ENCODE measurements at regions not wholly inside any gene's neighbourhood (a gene's known extent, or its start where the extent isn't known, plus 50 kb on each side); places are given as distances from the start of the nearest gene placed in this dataset.

DNA sequence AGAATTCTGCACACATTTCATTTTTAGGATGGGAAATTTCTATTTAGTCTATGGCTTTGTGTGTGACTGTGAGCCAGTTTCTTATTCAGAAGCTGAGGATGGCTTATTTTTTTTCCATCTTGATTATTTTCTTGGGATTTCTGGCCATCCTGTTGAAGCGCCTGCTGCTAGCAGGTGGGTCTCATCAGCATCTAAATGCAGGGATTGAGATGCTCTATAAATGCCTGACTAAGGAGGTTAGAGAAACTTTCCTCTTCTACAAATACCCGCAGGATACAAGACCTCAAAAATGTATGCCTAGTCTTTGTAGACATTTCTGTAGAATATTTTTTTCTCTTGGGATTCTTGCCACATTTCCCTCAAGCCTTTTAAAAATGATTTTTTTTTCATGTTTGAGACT is 138.0 kb upstream of the CCN2 start:
- no peaks in the 10 kb centered on the region for H3K27me3 ChIP-seq (ENCODE audit: control insufficient read depth, extremely low read depth, insufficient read depth, low read length)
- H3K4me2 ChIP-seq (ENCODE audit: control insufficient read depth, extremely low read depth, insufficient read depth, low read depth, low read length), result no peak overlapping the region
- DNase-seq (ENCODE audit: low read depth, low spot score) (no peak), FAIRE-seq (no peak)
- no peak overlapping the region for H3K27ac ChIP-seq (ENCODE audit: control insufficient read depth, insufficient read depth, low read length)
- no peaks in the 10 kb centered on the region for H3K79me2 ChIP-seq (ENCODE audit: control insufficient read depth, insufficient read depth, low read length)
- H3K4me1 ChIP-seq (ENCODE audit: control insufficient read depth, extremely low read depth, insufficient read depth, low read length), result peaks cover 13% of the 10 kb centered on the region
- no peaks in the 10 kb centered on the region for H4K20me1 ChIP-seq (ENCODE audit: control insufficient read depth, extremely low read depth, insufficient read depth, low read length)
- no peak for TF ChIP-seq EZH2 (IDR thresholded peaks at IDR 0.05; ENCODE audit: low read length)
- TF ChIP-seq, protein P1, sequence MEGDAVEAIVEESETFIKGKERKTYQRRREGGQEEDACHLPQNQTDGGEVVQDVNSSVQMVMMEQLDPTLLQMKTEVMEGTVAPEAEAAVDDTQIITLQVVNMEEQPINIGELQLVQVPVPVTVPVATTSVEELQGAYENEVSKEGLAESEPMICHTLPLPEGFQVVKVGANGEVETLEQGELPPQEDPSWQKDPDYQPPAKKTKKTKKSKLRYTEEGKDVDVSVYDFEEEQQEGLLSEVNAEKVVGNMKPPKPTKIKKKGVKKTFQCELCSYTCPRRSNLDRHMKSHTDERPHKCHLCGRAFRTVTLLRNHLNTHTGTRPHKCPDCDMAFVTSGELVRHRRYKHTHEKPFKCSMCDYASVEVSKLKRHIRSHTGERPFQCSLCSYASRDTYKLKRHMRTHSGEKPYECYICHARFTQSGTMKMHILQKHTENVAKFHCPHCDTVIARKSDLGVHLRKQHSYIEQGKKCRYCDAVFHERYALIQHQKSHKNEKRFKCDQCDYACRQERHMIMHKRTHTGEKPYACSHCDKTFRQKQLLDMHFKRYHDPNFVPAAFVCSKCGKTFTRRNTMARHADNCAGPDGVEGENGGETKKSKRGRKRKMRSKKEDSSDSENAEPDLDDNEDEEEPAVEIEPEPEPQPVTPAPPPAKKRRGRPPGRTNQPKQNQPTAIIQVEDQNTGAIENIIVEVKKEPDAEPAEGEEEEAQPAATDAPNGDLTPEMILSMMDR (optimal IDR thresholded peaks at IDR 0.05 in 1 of 3, IDR thresholded peaks at IDR 0.05 in 1 of 3, conservative IDR thresholded peaks at IDR 0.05 in 1 of 3; ENCODE audit: extremely low read depth in 1 of 3, insufficient read depth in 2 of 3, low read length in 3 of 3), result no peak
- dilution Hi-C loops (cut with MboI; ENCODE audit: extremely low pct_ligation_motif_present, low sequenced_read_pairs), result no loop called here
- H3K36me3 ChIP-seq (ENCODE audit: control insufficient read depth in 2 of 2, extremely low read depth in 1 of 2, insufficient read depth in 2 of 2, low read length in 2 of 2), result no peaks in the 10 kb centered on the region
- H3K9me3 ChIP-seq (ENCODE audit: control insufficient read depth, low read depth, low read length), result no peaks in the 10 kb centered on the region
- H2AFZ ChIP-seq (ENCODE audit: control insufficient read depth, low read length), result no peak overlapping the region
- H3K9me1 ChIP-seq (ENCODE audit: control insufficient read depth, extremely low read depth, insufficient read depth, low read length), result no peaks in the 10 kb centered on the region
- no peak overlapping the region for H3K9ac ChIP-seq (ENCODE audit: control insufficient read depth, extremely low read depth, insufficient read depth, low read length)
- H3K4me3 ChIP-seq (ENCODE audit: control insufficient read depth in 2 of 3, extremely low read depth in 1 of 3, insufficient read depth in 2 of 3, low read depth in 1 of 3, low read length in 3 of 3), result no peak overlapping the region

DNA sequence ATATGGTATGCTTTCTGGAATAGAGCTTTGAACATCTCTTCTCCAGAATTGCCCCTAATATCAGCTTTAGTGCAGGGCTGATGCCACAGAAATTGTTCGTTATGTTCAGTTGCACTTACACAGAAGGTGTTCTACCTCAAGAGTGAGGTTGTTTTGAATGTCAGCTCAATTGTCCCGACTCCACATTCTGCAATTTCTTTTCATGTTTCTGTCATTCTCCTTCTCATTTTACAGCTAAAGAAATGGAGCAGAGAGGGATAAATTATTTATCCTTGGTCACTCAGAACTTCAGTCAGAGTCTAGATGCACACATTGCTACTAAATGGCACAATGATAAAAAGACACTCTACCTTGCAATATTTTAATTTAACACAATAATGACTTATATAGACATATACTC is 137.0 kb upstream of the CCN2 start:
- no peak overlapping the region for H3K27ac ChIP-seq (ENCODE audit: control insufficient read depth, insufficient read depth, low read length)
- no peaks in the 10 kb centered on the region for H3K9me3 ChIP-seq (ENCODE audit: control insufficient read depth, low read depth, low read length)
- no peaks in the 10 kb centered on the region for H3K9me1 ChIP-seq (ENCODE audit: control insufficient read depth, extremely low read depth, insufficient read depth, low read length)
- no peak overlapping the region for H3K4me3 ChIP-seq (ENCODE audit: control insufficient read depth in 2 of 3, extremely low read depth in 1 of 3, insufficient read depth in 2 of 3, low read depth in 1 of 3, low read length in 3 of 3)
- DNase-seq (ENCODE audit: low read depth, low spot score) (no peak), FAIRE-seq (no peak)
- peaks cover 17% of the 10 kb centered on the region for H3K4me1 ChIP-seq (ENCODE audit: control insufficient read depth, extremely low read depth, insufficient read depth, low read length)
- H2AFZ ChIP-seq (ENCODE audit: control insufficient read depth, low read length), result no peak overlapping the region
- H3K9ac ChIP-seq (ENCODE audit: control insufficient read depth, extremely low read depth, insufficient read depth, low read length), result no peak overlapping the region
- H3K36me3 ChIP-seq (ENCODE audit: control insufficient read depth in 2 of 2, extremely low read depth in 1 of 2, insufficient read depth in 2 of 2, low read length in 2 of 2), result no peaks in the 10 kb centered on the region
- no peaks in the 10 kb centered on the region for H3K27me3 ChIP-seq (ENCODE audit: control insufficient read depth, extremely low read depth, insufficient read depth, low read length)
- H3K4me2 ChIP-seq (ENCODE audit: control insufficient read depth, extremely low read depth, insufficient read depth, low read depth, low read length), result no peak overlapping the region
- TF ChIP-seq, protein P1 (optimal IDR thresholded peaks at IDR 0.05 in 1 of 3, IDR thresholded peaks at IDR 0.05 in 1 of 3, conservative IDR thresholded peaks at IDR 0.05 in 1 of 3; ENCODE audit: extremely low read depth in 1 of 3, insufficient read depth in 2 of 3, low read length in 3 of 3), result no peak
- TF ChIP-seq EZH2 (IDR thresholded peaks at IDR 0.05; ENCODE audit: low read length), result no peak
- no peaks in the 10 kb centered on the region for H3K79me2 ChIP-seq (ENCODE audit: control insufficient read depth, insufficient read depth, low read length)
- dilution Hi-C loops (cut with MboI; ENCODE audit: extremely low pct_ligation_motif_present, low sequenced_read_pairs), result no loop called here
- no peaks in the 10 kb centered on the region for H4K20me1 ChIP-seq (ENCODE audit: control insufficient read depth, extremely low read depth, insufficient read depth, low read length)

All from keratinocyte (primary cell).